HK-2 (cell line): ENCODE measurements at regions not wholly inside any gene's neighbourhood (a gene's known extent, or its start where the extent isn't known, plus 50 kb on each side); places are given as distances from the start of the nearest gene placed in this dataset.
"Not testable (repeated sequence)": the region's sequence is repeated elsewhere in the genome, so short reads cannot be mapped to it uniquely, and the experiment has no call there.

Experiments
- DNase-seq: peaks from one replicate; pipeline ENCODE4 v3.0.0-alpha.2; 2018; ENCODE audit not compliant: unreplicated experiment

DNA sequence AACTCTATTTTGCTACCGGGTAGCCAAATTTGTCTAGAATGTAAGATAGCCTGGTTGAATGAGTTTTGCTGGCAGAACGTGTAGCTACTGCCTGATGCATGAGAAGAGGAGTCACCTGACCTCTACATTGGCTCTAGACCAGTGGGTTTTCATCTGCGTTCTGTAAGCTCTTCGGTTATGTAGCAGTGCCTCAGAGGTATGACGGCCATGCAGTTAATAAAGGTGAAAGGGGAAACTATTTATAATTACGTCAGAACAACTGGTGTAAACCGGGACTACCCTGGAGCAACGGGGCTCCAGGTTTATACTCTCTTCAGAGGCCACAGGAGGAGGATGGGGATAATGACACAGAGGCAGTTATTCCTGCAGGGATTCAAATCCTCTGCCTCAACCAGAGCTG, 173.4 kb upstream of the KITLG start:
- no peak for DNase-seq

- no peak for DNase-seq
Observed at GRCh38 chr12:88753066-88753465, 172.8 kb upstream of the KITLG start.

DNA sequence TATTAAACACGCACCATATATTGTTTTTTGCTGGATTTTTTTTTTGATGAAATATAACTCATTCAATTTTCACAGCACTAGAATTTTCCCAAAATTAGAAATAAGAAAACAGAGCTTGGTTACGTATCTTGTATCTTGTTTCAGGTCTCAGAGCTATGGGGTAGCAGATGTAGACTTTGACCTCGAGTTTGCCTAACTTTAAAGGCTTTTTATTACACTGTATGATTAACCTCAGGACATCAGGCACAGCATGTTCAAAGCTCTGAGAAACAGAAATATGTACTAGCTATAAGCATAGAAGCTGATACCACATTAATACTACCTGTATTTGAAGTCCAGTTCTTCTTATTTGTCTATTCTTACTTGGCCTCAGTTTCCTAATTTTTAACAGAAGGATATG, 171.9 kb upstream of the KITLG start:
- DNase-seq = no peak

DNA sequence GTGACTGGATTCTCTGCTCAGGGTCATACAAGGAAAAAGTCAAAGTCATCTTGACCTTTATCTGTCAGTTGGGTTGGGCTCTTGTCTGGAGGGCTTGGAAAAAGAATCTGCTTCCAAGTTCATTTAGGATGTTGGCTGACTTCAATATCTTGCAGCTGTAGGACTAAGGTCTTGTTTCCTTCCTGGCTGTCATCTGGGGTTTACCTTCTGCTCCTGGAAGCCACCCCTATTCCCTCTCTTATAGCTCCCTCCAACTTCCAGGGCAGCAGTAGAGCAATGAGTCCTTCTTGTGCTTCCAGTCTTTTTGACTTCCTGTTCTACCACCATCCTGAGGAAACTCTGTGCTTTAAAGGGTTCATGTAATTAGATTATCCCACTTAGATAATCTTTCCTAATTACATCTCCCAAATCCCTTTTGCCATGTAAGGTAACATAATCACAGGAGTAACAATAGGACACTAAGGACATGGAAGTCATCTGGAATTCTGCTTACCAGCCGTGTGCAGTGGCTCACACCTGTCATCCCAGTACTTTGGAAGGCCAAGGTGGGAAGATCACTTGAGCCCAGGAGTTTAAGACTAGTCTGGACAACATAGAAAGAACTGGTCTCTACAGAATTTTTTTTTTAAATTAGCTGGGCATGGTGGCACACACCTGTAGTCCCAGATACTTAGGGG, 170.7 kb upstream of the KITLG start:
- no peak for DNase-seq

DNA sequence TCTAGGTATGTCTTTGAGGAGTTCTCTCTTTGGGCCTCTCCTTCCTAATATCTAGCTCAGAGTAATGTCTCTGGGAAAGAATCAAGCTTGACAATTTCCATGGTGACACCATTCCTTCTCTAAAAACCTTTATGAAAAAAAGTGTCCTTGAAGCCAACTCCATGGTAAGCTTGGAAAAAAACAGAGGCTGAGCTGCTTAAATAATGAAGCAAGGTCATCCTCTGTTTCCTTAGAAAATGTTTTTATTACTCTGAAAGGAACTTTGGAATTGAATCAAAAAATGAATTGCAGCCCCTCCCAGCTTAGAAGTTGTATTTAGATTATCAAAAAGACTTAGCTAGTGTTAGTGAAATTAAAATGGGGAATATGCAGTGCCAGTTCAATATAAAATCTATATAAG, 166.1 kb upstream of the KITLG start:
- DNase-seq = no peak

DNA sequence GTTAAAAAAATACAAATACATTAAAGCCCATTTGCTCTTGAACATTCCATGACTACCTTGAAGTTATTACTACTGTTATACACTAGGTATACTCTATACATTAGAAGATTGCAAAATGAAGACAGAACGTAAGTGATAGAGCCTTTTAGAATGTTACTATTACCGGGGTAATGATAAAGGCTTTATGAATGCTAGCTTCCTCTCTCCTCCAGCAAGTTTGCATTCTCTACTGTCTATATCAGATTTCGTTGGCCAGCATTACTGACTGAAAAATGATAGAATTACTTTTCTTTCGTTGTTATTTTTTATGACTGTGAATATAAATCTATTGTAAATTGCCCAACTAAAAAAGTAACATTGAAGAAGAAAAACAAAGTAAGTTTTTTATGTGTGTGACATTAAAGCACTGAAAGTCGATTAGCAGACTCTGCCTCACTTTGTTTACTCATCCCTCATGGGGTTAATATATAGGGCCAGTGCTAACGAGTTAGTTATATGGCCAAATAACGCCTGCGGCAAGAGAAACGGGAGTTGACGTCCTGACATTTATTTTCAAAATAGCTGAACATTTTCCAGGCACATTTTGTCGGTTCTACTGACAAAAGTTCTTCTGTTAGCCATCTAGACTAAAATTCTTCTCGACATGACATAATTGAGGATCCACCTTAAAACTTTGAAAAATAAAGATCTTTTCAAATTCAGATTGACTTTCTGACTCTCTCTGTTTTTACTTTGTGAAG, 163.8 kb upstream of the KITLG start:
- DNase-seq = no peak

DNA sequence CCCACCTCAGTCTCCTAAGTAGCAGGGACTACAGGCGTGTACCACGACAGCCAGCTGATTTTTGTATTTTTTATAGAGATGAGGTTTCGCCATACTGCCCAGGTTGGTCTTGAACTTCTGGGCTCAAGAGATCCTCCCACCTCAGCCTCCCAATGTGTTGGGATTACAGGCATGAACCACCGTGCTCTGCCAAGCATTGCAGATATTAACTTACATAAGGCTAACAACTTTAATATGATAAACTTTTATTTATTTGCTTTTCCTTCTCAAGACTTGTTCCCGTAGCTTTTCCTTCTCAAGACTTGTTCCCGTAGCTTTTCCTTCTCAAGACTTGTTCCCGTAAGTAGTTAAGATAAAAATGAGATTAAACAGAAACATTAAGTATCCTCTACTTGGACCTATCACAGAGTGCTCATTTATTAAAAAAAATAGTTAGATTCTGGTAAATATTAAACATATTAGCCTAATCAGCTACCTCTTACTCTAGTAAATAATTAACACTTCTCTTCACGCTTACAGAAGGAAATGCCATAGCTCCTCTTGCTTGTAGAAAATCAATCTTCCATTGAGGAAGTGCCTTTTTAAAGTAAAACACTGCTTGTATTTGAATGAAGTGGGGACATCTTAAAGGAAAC, 157.7 kb upstream of the KITLG start:
- no peak for DNase-seq

GRCh38 chr12:88736031-88736430, 155.8 kb upstream of the KITLG start:
- no peak for DNase-seq

DNA sequence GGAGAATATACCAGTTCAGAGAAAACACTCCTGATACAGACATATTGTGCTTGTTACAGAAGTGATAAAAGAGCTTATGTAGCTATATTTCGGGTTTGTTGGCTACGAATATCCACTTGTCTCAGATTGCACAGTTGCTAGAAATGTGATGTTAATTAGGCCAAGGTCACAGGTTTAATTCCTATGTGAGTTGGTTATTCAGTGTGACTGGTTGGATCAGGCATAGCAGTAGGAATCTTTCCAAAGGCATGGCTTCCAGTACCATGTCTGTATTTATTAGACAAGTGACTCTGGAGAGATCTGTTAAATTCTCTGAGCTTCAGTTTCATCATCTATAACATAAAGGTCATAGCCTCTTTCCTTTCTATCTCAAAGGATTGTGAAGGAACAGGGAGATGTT, 152.7 kb upstream of the KITLG start:
- DNase-seq = no peak

DNA sequence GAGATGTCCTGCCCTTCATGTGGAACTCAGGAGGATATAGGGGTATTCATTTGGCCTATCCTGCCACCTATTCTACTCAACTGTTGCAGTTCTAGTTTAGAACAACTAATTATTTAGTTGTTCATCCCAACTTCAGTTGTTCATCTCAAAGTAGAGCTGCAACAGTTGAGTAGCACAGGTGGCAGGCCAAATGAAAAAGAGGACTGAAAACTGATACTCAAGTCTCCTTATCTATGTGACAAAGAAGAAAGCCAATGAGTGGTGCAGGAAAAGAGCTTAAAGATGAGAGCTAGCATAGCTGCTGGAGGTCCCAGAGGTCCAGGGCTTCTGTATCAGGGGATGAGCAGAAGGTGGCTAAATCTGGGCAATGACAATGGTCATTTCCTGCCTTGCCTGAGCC, 148.9 kb upstream of the KITLG start:
- no peak for DNase-seq

DNA sequence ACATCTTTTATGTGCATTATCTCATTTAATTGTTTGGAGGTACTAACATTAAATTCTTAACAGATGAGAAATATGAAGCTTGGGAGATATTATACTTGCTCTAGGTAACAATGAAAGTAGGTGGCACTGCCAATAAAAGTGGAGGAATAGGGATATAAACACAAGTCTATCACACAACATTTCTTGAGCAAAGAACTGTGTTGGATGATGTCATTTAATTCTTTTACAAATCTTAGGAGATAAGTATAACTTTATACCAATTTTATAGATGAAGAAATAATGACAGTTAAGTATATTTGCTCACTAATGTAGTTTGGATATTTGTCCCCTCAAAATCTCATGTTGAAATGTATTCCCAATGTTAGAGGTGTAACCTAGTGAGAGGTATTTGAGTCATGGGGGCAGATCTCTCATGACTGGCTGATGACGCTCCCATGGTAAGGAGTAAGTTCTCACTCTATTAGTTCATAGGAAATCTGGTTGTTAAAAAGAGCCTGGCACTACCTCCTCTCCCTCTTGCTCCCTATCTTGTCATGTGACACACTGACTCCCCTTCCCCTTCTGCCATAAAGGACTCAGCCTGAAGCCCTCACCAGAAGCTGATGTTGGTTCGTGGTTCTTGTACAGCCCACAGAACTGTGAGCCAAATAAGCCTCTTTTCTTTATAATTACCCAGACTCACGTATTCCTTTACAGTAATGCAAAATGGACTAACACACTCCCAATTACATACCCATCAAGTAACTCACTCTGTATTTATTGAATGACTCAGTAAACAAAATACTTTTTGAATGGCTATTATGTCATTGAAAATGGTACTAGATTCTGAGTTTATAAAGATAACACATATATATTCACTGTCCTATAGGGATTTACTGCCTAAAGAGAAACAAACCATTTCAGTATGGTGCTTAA, 146.8 kb upstream of the KITLG start:
- no peak for DNase-seq

GRCh38 chr12:88725592-88726143, 145.4 kb upstream of the KITLG start:
- no peak for DNase-seq

DNA sequence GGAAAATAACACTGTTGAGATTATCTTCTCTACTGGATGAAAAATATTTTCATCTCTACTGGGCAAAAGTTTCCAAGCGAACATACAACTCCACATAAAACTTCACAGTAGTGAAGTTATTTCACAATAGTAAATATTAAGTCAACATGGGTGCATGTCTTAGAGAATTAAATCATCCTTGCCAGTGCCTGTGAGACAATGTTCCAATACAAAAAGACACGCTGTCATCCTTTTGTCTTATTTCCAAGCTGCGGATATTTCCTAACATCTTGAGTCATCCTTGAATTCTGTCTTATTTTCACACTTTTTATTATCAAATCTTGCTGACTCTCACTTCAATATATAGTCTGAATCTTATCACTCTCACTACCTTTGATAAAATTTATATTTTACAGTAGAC, 142.9 kb upstream of the KITLG start:
- DNase-seq = no peak

DNA sequence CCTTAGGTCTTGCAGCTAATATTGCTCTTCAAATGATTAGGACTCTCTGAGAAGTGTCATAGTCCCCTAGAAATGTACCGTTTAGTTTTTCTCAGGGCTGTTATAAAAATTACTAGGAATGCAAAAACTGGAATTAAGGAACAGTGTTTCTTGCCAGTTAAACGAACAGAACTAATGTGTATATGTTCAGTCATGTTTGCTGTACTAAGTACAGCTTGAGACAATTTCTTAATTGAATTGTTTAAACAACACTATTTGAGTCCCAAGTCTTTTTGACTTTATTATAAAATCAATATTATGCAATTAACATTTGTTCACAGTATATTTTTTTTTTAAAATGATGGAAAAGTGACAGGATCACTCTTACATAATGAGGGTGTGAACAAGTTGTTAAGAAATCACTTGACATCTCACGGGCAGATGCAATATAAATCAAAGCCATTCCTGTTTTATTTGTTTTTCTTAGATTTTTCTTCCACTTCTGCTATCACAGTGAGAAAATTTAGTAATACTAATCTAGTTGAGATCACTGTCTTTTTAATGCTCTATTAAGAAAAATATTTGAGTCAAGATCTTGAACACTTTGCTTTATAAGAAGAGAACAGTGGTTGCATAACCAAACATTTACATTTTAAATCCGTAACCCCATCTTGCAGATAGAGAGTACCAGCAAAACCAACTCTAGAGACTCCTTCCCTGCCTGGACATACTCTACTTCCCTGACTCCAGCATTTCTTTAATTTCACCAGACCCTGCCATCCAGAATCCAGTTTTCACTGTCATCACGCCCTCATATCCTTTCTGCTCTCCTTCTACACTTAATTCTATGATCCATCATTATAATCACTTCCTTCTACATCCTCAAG, 140.7 kb upstream of the KITLG start:
- no peak for DNase-seq

- DNase-seq = no peak
Observed at GRCh38 chr12:88720231-88720630, 140.0 kb upstream of the KITLG start.

DNA sequence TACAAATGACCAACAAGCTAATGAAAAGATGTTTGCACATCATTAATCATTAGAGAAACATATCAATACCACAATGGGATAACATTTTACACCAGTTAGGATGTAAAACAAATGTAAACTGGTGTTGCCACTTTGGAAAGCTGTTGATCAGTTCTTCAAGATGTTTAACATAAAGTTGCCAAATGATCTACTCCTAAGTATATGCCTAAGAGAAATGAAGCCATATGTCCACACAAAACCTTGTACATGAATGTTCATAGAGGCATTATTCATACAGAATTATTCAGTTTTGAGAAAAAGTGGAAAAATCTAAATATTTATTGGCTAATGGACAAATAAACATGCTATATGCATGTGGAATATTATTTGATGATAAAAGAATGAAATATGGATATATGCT, 136.9 kb upstream of the KITLG start:
- no peak for DNase-seq

- no peak for DNase-seq
Observed at GRCh38 chr12:88716240-88716639, 136.0 kb upstream of the KITLG start.

- no peak for DNase-seq
Observed at GRCh38 chr12:88715673-88716072, 135.4 kb upstream of the KITLG start.

DNA sequence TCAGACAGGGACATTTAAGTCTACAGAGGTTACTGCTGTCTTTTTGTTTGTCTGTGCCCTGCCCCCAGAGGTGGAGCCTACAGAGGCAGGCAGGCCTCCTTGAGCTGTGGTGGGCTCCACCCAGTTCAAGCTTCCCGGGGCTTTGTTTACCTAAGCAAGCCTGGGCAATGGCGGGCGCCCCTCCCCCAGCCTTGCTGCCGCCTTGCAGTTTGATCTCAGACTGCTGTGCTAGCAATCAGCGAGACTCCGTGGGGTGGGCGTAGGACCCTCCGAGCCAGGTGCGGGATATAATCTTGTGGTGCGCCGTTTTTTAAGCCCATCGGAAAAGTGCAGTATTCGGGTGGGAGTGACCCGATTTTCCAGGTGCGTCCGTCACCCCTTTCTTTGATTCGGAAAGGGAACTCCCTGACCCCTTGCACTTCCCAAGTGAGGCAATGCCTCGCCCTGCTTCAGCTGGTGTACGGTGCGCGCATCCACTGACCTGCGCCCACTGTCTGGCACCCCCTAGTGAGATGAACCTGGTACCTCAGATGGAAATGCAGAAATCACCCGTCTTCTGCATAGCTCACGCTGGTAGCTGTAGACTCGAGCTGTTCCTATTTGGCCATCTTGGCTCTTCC, 134.1 kb upstream of the KITLG start:
- not testable (repeated sequence) for DNase-seq

DNA sequence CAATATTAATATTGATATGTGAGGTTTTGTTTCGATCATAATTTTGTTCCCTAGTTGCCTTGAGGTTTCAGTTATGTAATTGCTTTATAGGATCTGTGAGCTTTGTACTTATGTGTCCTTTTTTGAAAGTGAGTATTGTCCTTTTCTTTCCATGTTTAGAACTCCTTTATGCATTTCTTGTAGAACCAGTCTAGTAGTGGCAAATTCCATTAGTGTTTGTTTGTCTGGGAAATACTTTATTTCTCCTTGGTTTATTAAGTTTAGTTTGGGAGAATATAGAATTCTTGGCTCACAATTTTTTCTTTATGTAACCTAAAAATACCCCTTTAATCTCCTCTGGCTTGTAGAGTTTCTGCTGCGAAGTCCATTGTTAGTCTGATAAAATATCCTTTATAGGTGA, 127.5 kb upstream of the KITLG start:
- DNase-seq = no peak
